ENCODE measurements at regions not wholly inside any gene's neighbourhood (a gene's known extent, or its start where the extent isn't known, plus 50 kb on each side); places are given as distances from the start of the nearest gene placed in this dataset.

DNA sequence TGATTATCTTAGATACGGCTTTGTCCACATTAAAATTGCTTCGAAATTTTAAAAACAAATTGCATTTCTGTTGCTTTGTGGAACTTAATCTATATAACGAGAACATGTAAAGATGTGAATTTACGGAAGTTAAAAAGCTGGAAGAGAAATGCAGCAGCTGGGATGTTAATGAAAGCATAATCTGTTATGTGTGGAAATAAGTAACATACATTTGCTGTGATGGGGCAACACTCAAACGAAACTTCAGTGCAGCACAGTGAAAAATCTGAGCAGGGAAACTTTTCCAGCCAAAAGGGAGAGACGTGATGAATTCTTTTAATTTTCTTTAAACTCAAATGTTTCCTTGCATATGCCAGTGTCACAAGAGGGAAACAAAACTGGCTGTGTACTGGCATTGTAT lies 276.7 kb upstream of the LMCD1 start:
- Histone ChIP-seq H3K27me3 (no peaks in the 10 kb centered on the region), H3K9me3 (no peaks in the 10 kb centered on the region), H3K27ac (no peak overlapping the region), H3K36me3 (no peaks in the 10 kb centered on the region), H3K4me3 (no peak overlapping the region), H3K4me1 (no peaks in the 10 kb centered on the region)
- TF ChIP-seq, protein P1, sequence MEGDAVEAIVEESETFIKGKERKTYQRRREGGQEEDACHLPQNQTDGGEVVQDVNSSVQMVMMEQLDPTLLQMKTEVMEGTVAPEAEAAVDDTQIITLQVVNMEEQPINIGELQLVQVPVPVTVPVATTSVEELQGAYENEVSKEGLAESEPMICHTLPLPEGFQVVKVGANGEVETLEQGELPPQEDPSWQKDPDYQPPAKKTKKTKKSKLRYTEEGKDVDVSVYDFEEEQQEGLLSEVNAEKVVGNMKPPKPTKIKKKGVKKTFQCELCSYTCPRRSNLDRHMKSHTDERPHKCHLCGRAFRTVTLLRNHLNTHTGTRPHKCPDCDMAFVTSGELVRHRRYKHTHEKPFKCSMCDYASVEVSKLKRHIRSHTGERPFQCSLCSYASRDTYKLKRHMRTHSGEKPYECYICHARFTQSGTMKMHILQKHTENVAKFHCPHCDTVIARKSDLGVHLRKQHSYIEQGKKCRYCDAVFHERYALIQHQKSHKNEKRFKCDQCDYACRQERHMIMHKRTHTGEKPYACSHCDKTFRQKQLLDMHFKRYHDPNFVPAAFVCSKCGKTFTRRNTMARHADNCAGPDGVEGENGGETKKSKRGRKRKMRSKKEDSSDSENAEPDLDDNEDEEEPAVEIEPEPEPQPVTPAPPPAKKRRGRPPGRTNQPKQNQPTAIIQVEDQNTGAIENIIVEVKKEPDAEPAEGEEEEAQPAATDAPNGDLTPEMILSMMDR (IDR thresholded peaks at IDR 0.05) = no peak
- ATAC-seq = no peak
- no peak for DNase-seq
- no peak for FAIRE-seq
- intact Hi-C loops (cut with DNase I) = no loop called here
- WGBS, 2 donors = 74 to 90% methylated on average over 6 of the region's 6 CpGs

DNA sequence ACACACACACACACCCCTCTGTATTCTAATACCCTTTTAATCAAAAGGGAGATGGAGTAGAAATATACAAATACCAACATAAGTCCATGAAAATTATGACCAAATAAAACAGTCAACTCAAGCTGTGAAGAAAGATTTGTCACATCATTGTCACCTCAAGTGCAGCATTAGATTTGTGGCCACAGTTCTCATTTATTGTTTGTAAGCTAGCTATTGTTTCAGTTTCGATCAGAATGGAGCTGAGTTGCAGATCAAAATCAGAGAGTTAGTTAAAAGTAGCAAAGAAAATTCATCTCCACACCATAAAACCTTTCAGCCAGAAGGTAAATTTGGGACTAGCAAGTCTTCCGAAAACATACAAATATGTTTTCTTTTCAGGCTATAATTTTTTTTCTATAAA lies 267.7 kb upstream of the LMCD1 start:
- 80 to 86% methylated on average over 2 of the region's 2 CpGs for WGBS, 2 donors
- intact Hi-C loops (cut with DNase I) = no loop called here
- no peak overlapping the region for H3K4me3 ChIP-seq
- no peaks in the 10 kb centered on the region for H3K4me1 ChIP-seq
- TF ChIP-seq, protein P1 (IDR thresholded peaks at IDR 0.05) = no peak
- H3K36me3 ChIP-seq = no peaks in the 10 kb centered on the region
- ATAC-seq (no peak), DNase-seq (no peak), FAIRE-seq (no peak)
- no peak overlapping the region for H3K27ac ChIP-seq
- H3K27me3 ChIP-seq = no peaks in the 10 kb centered on the region
- no peaks in the 10 kb centered on the region for H3K9me3 ChIP-seq

DNA sequence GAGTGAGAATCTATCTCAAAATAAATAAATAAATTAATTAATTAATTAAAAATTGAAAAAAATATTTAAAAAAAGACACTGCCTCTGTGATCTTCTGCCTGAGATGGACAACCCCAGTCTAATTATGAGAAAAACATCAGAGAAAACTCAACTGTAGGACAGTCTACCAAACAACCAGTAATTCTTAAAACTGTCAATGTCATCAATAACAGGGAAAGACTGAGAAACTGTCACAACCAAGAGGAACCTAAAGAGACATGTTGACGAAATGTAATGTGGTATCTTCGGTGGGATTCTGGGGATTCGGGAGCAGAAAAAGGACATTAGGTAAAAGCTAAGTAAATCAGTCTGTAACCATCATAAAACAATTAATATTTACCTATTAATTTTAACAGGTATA lies 265.4 kb upstream of the LMCD1 start:
- 71 to 99% methylated on average over 3 of the region's 3 CpGs for WGBS, 2 donors
- intact Hi-C loops (cut with DNase I) = no loop called here
- H3K27me3 ChIP-seq = no peaks in the 10 kb centered on the region
- DNase-seq (no peak), FAIRE-seq (no peak), ATAC-seq (no peak)
- no peaks in the 10 kb centered on the region for H3K4me1 ChIP-seq
- H3K36me3 ChIP-seq = no peaks in the 10 kb centered on the region
- no peaks in the 10 kb centered on the region for H3K9me3 ChIP-seq
- no peak overlapping the region for H3K4me3 ChIP-seq
- H3K27ac ChIP-seq = no peak overlapping the region
- TF ChIP-seq, protein P1 (IDR thresholded peaks at IDR 0.05) = no peak

DNA sequence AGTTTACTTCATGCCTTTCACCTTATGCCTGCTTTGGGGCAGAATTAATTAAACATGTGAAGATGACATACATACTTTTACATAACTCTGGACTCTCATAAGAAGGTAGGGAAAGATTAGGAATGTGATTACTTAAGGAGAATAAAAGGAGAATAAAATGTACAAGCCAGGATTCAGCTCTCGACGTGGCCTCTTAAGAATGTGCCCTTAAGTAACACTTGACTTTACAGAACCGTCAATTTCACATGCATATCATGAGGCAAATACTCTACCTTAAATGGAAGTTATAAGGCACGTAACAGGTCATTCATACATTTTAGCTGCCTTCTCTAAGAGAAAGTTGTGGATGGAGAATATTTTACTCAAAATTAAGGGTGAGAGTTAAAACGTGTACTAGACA lies 263.7 kb upstream of the LMCD1 start:
- H3K9me3 ChIP-seq = no peaks in the 10 kb centered on the region
- intact Hi-C loops (cut with DNase I) = no loop called here
- ATAC-seq (no peak), FAIRE-seq (no peak), DNase-seq (no peak)
- H3K4me1 ChIP-seq = no peaks in the 10 kb centered on the region
- H3K4me3 ChIP-seq = no peak overlapping the region
- TF ChIP-seq, protein P1 (IDR thresholded peaks at IDR 0.05) = no peak
- H3K36me3 ChIP-seq = no peaks in the 10 kb centered on the region
- H3K27ac ChIP-seq = no peak overlapping the region
- H3K27me3 ChIP-seq = no peaks in the 10 kb centered on the region
- 73 to 82% methylated on average over 5 of the region's 5 CpGs for WGBS, 2 donors

DNA sequence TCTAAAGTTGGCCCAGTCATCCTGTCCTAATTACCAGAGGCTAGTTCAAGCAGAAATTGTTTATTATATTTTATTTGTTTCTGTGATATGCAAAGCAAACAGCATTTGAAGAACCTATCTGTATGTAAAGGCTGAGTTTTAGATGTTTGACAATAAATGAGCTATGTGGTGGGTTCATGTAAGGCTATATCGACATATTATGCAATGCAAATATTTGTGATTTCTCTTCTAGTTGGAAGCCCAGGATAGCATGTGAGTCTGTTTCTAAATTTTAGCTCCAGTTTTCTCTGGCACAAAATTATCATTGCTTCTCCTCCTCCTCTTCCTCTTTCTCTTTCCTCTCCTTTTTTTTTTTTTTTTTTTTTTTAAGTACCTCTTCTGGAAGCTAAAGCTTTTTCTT lies 263.2 kb upstream of the LMCD1 start:
- Histone ChIP-seq H3K4me3 (no peak overlapping the region), H3K4me1 (no peaks in the 10 kb centered on the region), H3K36me3 (no peaks in the 10 kb centered on the region), H3K27me3 (no peaks in the 10 kb centered on the region), H3K9me3 (no peaks in the 10 kb centered on the region), H3K27ac (no peak overlapping the region)
- FAIRE-seq (no peak), DNase-seq (no peak), ATAC-seq (no peak)
- 59% methylated on average over 1 of the region's 1 CpG for WGBS, 2 donors
- TF ChIP-seq, protein P1 (IDR thresholded peaks at IDR 0.05) = no peak
- intact Hi-C loops (cut with DNase I) = no loop called here

Measured in pancreas (tissue), 10 donors.